ENCODE measurements at regions not wholly inside any gene's neighbourhood (a gene's known extent, or its start where the extent isn't known, plus 50 kb on each side); places are given as distances from the start of the nearest gene placed in this dataset.

DNA sequence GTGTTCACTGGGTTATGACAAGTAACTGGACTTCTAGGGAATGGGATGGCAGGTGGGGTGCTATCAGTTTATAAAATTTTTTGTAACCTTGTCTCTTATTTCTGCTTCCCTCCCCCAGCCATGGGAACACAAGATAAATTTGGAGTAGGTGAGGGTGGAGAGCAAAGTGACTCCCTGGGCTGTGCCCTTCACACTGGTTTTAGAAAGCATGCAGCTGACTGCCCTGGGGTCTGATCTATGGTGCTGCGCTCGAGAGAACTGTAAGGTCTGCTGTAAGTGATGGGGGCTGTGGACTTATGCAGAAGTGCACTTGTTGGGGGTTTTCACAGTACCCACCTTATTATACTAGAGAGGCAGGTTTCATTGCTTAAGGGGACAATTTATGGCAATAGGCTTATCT is 247.7 kb upstream of the DMRT1 start:
- no peak for TF ChIP-seq EP300 (IDR thresholded peaks at IDR 0.05)
- no peak for TF ChIP-seq POLR2AphosphoS5 (IDR thresholded peaks at IDR 0.05)
